ENCODE measurements at regions not wholly inside any gene's neighbourhood (a gene's known extent, or its start where the extent isn't known, plus 50 kb on each side); places are given as distances from the start of the nearest gene placed in this dataset.

GRCh38 chr15:62790546-62790945 is 252.0 kb upstream of the TPM1 start:
- no peak for DNase-seq

- DNase-seq, result no peak
These were observed 250.9 kb upstream of the TPM1 start for GRCh38 chr15:62791694-62792093.

- no peak for DNase-seq
These were observed 249.4 kb upstream of the TPM1 start for GRCh38 chr15:62792986-62793751.

- no peak for DNase-seq
These were observed 248.8 kb upstream of the TPM1 start for GRCh38 chr15:62793752-62794144.

GRCh38 chr15:62795171-62795570 is 247.4 kb upstream of the TPM1 start:
- DNase-seq, result no peak

GRCh38 chr15:62795700-62796695 is 246.5 kb upstream of the TPM1 start:
- DNase-seq, result no peak

GRCh38 chr15:62797171-62797570 is 245.4 kb upstream of the TPM1 start:
- no peak for DNase-seq

GRCh38 chr15:62798536-62798935 is 244.0 kb upstream of the TPM1 start:
- no peak for DNase-seq

GRCh38 chr15:62799037-62799436 is 243.5 kb upstream of the TPM1 start:
- DNase-seq, result no peak

- DNase-seq, result no peak
These were observed 242.6 kb upstream of the TPM1 start for GRCh38 chr15:62799919-62800318.

- no peak for DNase-seq
These were observed 239.9 kb upstream of the TPM1 start for GRCh38 chr15:62802612-62803011.

- no peak for DNase-seq
These were observed 238.6 kb upstream of the TPM1 start for GRCh38 chr15:62803856-62804400.

- DNase-seq, result no peak
These were observed 237.0 kb upstream of the TPM1 start for GRCh38 chr15:62805502-62805901.

- DNase-seq, result no peak
These were observed 234.9 kb upstream of the TPM1 start for GRCh38 chr15:62807539-62808130.

- no peak for DNase-seq
These were observed 233.2 kb upstream of the TPM1 start for GRCh38 chr15:62809115-62809967.

- DNase-seq, result no peak
These were observed 232.6 kb upstream of the TPM1 start for GRCh38 chr15:62809968-62810260.

- DNase-seq, result no peak
These were observed 230.1 kb upstream of the TPM1 start for GRCh38 chr15:62812515-62812835.

GRCh38 chr15:62816342-62817069 is 226.0 kb upstream of the TPM1 start:
- DNase-seq, result no peak

GRCh38 chr15:62818691-62819090 is 223.9 kb upstream of the TPM1 start:
- no peak for DNase-seq

GRCh38 chr15:62821384-62822131 is 221.0 kb upstream of the TPM1 start:
- no peak for DNase-seq

- DNase-seq, result no peak
These were observed 220.3 kb upstream of the TPM1 start for GRCh38 chr15:62822228-62822627.
